H9 (cell line): ENCODE measurements at regions not wholly inside any gene's neighbourhood (a gene's known extent, or its start where the extent isn't known, plus 50 kb on each side); places are given as distances from the start of the nearest gene placed in this dataset.

ENCODE experiments used
- DNase-seq: peaks from one replicate; pipeline ENCODE4 v3.0.0-alpha.2; 2017
- H2AFZ ChIP-seq: one replicate; pipeline ENCODE4 v1.6.1; 2013; ENCODE audit warnings: mild to moderate bottlenecking, low read length, control low read depth, moderate library complexity
- H2AK5ac ChIP-seq: 2 replicates; pipeline ENCODE4 v1.6.1; 2013; ENCODE audit warnings: low read length, control low read depth, mixed read lengths; ENCODE audit not compliant: insufficient read length
- H2BK120ac ChIP-seq: one replicate; pipeline ENCODE4 v1.6.1; 2013; ENCODE audit warnings: low read depth, mild to moderate bottlenecking, low read length, control low read depth, inconsistent platforms; ENCODE audit not compliant: poor library complexity, severe bottlenecking
- H2BK12ac ChIP-seq: 2 replicates; pipeline ENCODE4 v1.6.1; 2013; ENCODE audit warnings: low read length, control low read depth, mixed read lengths, low read depth; ENCODE audit not compliant: insufficient read length
- H2BK15ac ChIP-seq: 2 replicates; pipeline ENCODE4 v1.6.1; 2013; ENCODE audit warnings: low read depth, low read length, control low read depth
- H2BK20ac ChIP-seq: one replicate; pipeline ENCODE4 v1.6.1; 2013; ENCODE audit warnings: low read depth, mild to moderate bottlenecking, low read length, control low read depth, inconsistent platforms; ENCODE audit not compliant: poor library complexity, severe bottlenecking
- H2BK5ac ChIP-seq: 2 replicates; pipeline ENCODE4 v1.6.1; 2013; ENCODE audit warnings: low read length, control low read depth, mixed read lengths; ENCODE audit not compliant: insufficient read length
- H3K14ac ChIP-seq: 2 replicates; pipeline ENCODE4 v1.6.1; 2013; ENCODE audit warnings: low read length, control low read depth; ENCODE audit not compliant: insufficient read depth
- H3K18ac ChIP-seq: 2 replicates; pipeline ENCODE4 v1.6.1; 2013; ENCODE audit warnings: low read depth, mild to moderate bottlenecking, mixed read lengths, low read length, control low read depth; ENCODE audit not compliant: insufficient read length
- H3K23ac ChIP-seq: 2 replicates; pipeline ENCODE4 v1.6.1; 2013; ENCODE audit warnings: low read length, control low read depth, mixed read lengths, low read depth; ENCODE audit not compliant: insufficient read length
- H3K23me2 ChIP-seq: 2 replicates; pipeline ENCODE4 v1.6.1; 2013; ENCODE audit warnings: low read depth, mild to moderate bottlenecking, mixed read lengths, low read length, control low read depth; ENCODE audit not compliant: insufficient read length, poor library complexity, severe bottlenecking
- H3K27ac ChIP-seq: 2 replicates; pipeline ENCODE4 v1.5.1; 2013; ENCODE audit warnings: low read length, control low read depth, mixed read lengths, low read depth; ENCODE audit not compliant: insufficient read length
- H3K27me3 ChIP-seq: 2 replicates; pipeline ENCODE4 v1.6.1; 2013; ENCODE audit warnings: low read length, control low read depth, inconsistent platforms; ENCODE audit not compliant: insufficient read depth
- H3K4ac ChIP-seq: 2 replicates; pipeline ENCODE4 v1.6.1; 2013; ENCODE audit warnings: low read depth, mild to moderate bottlenecking, control low read depth, inconsistent platforms, low read length, moderate library complexity
- H3K4me1 ChIP-seq: 2 replicates; pipeline ENCODE4 v1.6.1; 2013; ENCODE audit warnings: low read length, control low read depth, inconsistent platforms; ENCODE audit not compliant: insufficient read depth
- H3K4me2 ChIP-seq: 2 replicates; pipeline ENCODE4 v1.6.1; 2013; ENCODE audit warnings: low read length, control low read depth, mixed read lengths; ENCODE audit not compliant: insufficient read length, insufficient read depth
- H3K56ac ChIP-seq: 2 replicates; pipeline ENCODE4 v1.6.1; 2013; ENCODE audit warnings: low read depth, mild to moderate bottlenecking, mixed read lengths, low read length, control low read depth; ENCODE audit not compliant: insufficient read length
- H3K79me1 ChIP-seq: 2 replicates; pipeline ENCODE4 v1.6.1; 2013; ENCODE audit warnings: low read depth, mild to moderate bottlenecking, moderate library complexity, low read length, control low read depth, inconsistent platforms; ENCODE audit not compliant: insufficient read depth, poor library complexity, severe bottlenecking
- H3K79me2 ChIP-seq: 2 replicates; pipeline ENCODE4 v1.6.1; 2013; ENCODE audit warnings: low read length, control low read depth, inconsistent platforms; ENCODE audit not compliant: insufficient read depth
- H3K9ac ChIP-seq: 2 replicates; pipeline ENCODE4 v1.6.1; 2013; ENCODE audit warnings: low read length, control low read depth, mixed read lengths; ENCODE audit not compliant: insufficient read length; ENCODE audit errors: extremely low read depth
- H3K9me3 ChIP-seq: one replicate; pipeline ENCODE4 v1.6.1; 2013; ENCODE audit warnings: low read depth, low read length, inconsistent platforms; ENCODE audit not compliant: control insufficient read depth
- H3T11ph ChIP-seq: one replicate; pipeline ENCODE4 v1.6.1; 2013; ENCODE audit warnings: mild to moderate bottlenecking, low read length, control low read depth, inconsistent platforms
- H4K20me1 ChIP-seq: one replicate; pipeline ENCODE4 v1.6.1; 2013; ENCODE audit not compliant: control insufficient read depth, insufficient read length, insufficient read depth
- H4K5ac ChIP-seq: 2 replicates; pipeline ENCODE4 v1.6.1; 2013; ENCODE audit warnings: low read depth, mild to moderate bottlenecking, mixed read lengths, low read length, control low read depth; ENCODE audit not compliant: insufficient read length
- H4K8ac ChIP-seq: replicated peaks from 2 replicates; pipeline ENCODE4 v1.6.1; 2013; ENCODE audit warnings: low read length, control low read depth, mixed read lengths, low read depth; ENCODE audit not compliant: insufficient read length
- H4K91ac ChIP-seq: 2 replicates; pipeline ENCODE4 v1.6.1; 2013; ENCODE audit warnings: low read depth, mild to moderate bottlenecking, moderate library complexity, mixed read lengths, low read length, control low read depth; ENCODE audit not compliant: insufficient read length
- H3K27ac Mint-ChIP-seq, 3 experiments: 2 replicates in 2 of 3; 3 replicates in 1 of 3; pipeline ENCODE4 v1.8.0; 2020 to 2021; ENCODE audit warnings: mixed read lengths in 3 of 3, mild to moderate bottlenecking in 1 of 3, moderate library complexity in 1 of 3
- H3K27me3 Mint-ChIP-seq: 2 replicates; pipeline ENCODE4 v1.8.0; 2021; ENCODE audit warnings: low read depth, mild to moderate bottlenecking, moderate library complexity, mixed read lengths
- H3K36me3 Mint-ChIP-seq, 3 experiments: 2 replicates in 2 of 3; 3 replicates in 1 of 3; pipeline ENCODE4 v1.8.0; 2020 to 2021; ENCODE audit warnings: low read depth in 3 of 3, mixed read lengths in 3 of 3; ENCODE audit not compliant: insufficient read depth in 1 of 3
- H3K4me1 Mint-ChIP-seq, 2 experiments: 2 replicates each; pipeline ENCODE4 v1.8.0; 2020; ENCODE audit warnings: mixed read lengths in 2 of 2
- H3K4me3 Mint-ChIP-seq, 2 experiments: 2 replicates in 1 of 2; 3 replicates in 1 of 2; pipeline ENCODE4 v1.8.0; 2020 to 2021; ENCODE audit warnings: mild to moderate bottlenecking in 2 of 2, mixed read lengths in 2 of 2, moderate library complexity in 1 of 2
- H3K9me3 Mint-ChIP-seq, 2 experiments: 2 replicates in 1 of 2; 3 replicates in 1 of 2; pipeline ENCODE4 v1.8.0; 2020; ENCODE audit warnings: mild to moderate bottlenecking in 2 of 2, mixed read lengths in 2 of 2, moderate library complexity in 1 of 2
- WGBS: extraction: QIAGEN DNeasy Blood & Tissue Kit; methylation state at CpG from one replicate; pipeline ENCODE4 v1.1.7; 2013; ENCODE audit warnings: missing lambda C conversion rate, low lambda C conversion rate, mixed read lengths; ENCODE audit not compliant: insufficient read length; ENCODE audit errors: extremely low coverage; 5-methylcytosine and 5-hydroxymethylcytosine counted together
- TF ChIP-seq, protein P1 (sequence below): fragments of 200-600 bp; sonication (generic); conservative IDR thresholded peaks from 3 replicates; pipeline ENCODE4 v1.8.0; 2021; ENCODE audit warnings: antibody characterized with exemption, mild to moderate bottlenecking

DNA sequence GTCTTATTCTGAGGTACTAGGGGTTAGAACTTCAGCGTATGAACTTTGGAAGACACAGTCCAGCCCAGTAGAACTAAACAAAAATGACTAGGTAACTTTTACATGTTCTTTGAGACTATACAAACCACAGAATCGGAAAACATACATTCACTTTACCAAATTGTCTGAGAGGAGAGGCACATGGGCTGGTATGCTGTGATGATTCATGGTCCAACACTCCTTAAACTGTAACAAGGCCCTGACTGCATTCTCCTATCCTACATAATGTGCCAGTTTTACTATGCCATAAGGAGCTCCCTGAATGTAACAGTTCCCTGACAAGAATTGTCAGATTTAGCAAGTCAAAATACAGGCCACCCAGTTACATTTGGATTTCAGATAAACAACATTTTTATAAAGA is 640.0 kb downstream of the RAB28 start:
- TF ChIP-seq, protein P1, sequence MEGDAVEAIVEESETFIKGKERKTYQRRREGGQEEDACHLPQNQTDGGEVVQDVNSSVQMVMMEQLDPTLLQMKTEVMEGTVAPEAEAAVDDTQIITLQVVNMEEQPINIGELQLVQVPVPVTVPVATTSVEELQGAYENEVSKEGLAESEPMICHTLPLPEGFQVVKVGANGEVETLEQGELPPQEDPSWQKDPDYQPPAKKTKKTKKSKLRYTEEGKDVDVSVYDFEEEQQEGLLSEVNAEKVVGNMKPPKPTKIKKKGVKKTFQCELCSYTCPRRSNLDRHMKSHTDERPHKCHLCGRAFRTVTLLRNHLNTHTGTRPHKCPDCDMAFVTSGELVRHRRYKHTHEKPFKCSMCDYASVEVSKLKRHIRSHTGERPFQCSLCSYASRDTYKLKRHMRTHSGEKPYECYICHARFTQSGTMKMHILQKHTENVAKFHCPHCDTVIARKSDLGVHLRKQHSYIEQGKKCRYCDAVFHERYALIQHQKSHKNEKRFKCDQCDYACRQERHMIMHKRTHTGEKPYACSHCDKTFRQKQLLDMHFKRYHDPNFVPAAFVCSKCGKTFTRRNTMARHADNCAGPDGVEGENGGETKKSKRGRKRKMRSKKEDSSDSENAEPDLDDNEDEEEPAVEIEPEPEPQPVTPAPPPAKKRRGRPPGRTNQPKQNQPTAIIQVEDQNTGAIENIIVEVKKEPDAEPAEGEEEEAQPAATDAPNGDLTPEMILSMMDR, result no peak
- Histone ChIP-seq H3K23ac (no peak overlapping the region), H3K23me2 (no peaks in the 10 kb centered on the region), H3K9ac (no peak overlapping the region), H3K4me1 (peaks cover 5% of the 10 kb centered on the region; the same call in 1 of the 2 replicates), H3K79me2 (no peaks in the 10 kb centered on the region), H3K27me3 (no peaks in the 10 kb centered on the region), H2BK20ac (no peak overlapping the region), H2BK120ac (no peak overlapping the region), H2BK15ac (no peak overlapping the region), H4K91ac (no peak overlapping the region), H3K79me1 (no peaks in the 10 kb centered on the region), H3K14ac (no peak overlapping the region), H2BK12ac (no peak overlapping the region), H2AFZ (no peak overlapping the region), H3K4ac (no peak overlapping the region), H3K56ac (no peak overlapping the region), H2AK5ac (no peak overlapping the region), H3K27ac (no peak overlapping the region), H3K18ac (no peak overlapping the region), H4K5ac (no peak overlapping the region), H3K9me3 (no peaks in the 10 kb centered on the region), H4K8ac (no peak overlapping the region), H3K4me2 (no peak overlapping the region), H4K20me1 (no peaks in the 10 kb centered on the region), H2BK5ac (no peak overlapping the region), H3T11ph (no peak overlapping the region)
- no peak overlapping the region for H3K27ac Mint-ChIP-seq
- no peaks in the 10 kb centered on the region; a peak in 1 of 5 replicates for H3K9me3 Mint-ChIP-seq
- H3K4me3 Mint-ChIP-seq, result no peak overlapping the region
- H3K4me1 Mint-ChIP-seq, result peaks cover 11 to 15% of the 10 kb centered on the region in 2 experiments
- H3K27me3 Mint-ChIP-seq, result no peaks in the 10 kb centered on the region
- WGBS, result no CpG with 5 or more reads among the region's 2 CpGs
- no peak for DNase-seq
- no peaks in the 10 kb centered on the region for H3K36me3 Mint-ChIP-seq
